IMR-90 (cell line): ENCODE measurements at regions not wholly inside any gene's neighbourhood (a gene's known extent, or its start where the extent isn't known, plus 50 kb on each side); places are given as distances from the start of the nearest gene placed in this dataset.

Experiments
- ATAC-seq: fragments of 200-7000 bp; cut with Tn5 transposase; 2 replicates; pipeline ENCODE4 v1.9.1; 2020; ENCODE audit warnings: low read depth, mild to moderate bottlenecking, moderate library complexity
- BruUV-seq: library from RNA; stranded (reverse); fragments of 400-500 nt; replicated peaks from 2 replicates; lab custom pipeline; 2021; lab: Mats Ljungman, UMichigan
- CTCF ChIA-PET: fragments of 300-600 bp; formaldehyde crosslinking; extraction: SDS; loops from one replicate; lab custom pipeline; 2021; ENCODE audit warnings: antibody characterized with exemption; lab: Yijun Ruan, JAX
- POLR2A ChIA-PET: fragments of 300-600 bp; sonication (Branson Sonifier 250); formaldehyde crosslinking; loops from one replicate; lab custom pipeline; 2022; ENCODE audit warnings: antibody characterized with exemption; ENCODE audit not compliant: unreplicated experiment; lab: Charles Lee
- DNase-seq: peaks from one replicate; pipeline ENCODE4 v3.0.0; 2013
- H2AFZ ChIP-seq: replicated peaks from 2 replicates; pipeline ENCODE3; 2013; ENCODE audit warnings: low read length, mild to moderate bottlenecking; ENCODE audit not compliant: poor library complexity
- H2AK5ac ChIP-seq: 2 replicates; pipeline ENCODE4 v1.6.1; 2013; ENCODE audit warnings: low read depth, low read length, inconsistent platforms
- H2AK9ac ChIP-seq: replicated peaks from 2 replicates; pipeline ENCODE3; 2013; ENCODE audit warnings: mild to moderate bottlenecking, low read depth, low read length, moderate library complexity; ENCODE audit not compliant: poor library complexity
- H2BK120ac ChIP-seq: 2 replicates; pipeline ENCODE4 v1.6.1; 2013; ENCODE audit warnings: low read depth, low read length, inconsistent platforms
- H2BK15ac ChIP-seq: 3 replicates; pipeline ENCODE4 v1.6.1; 2013; ENCODE audit warnings: low read depth, low read length, inconsistent platforms
- H2BK20ac ChIP-seq: 2 replicates; pipeline ENCODE4 v1.6.1; 2013; ENCODE audit warnings: low read depth, mild to moderate bottlenecking, inconsistent platforms, low read length, moderate library complexity
- H2BK5ac ChIP-seq: 2 replicates; pipeline ENCODE4 v1.6.1; 2013; ENCODE audit warnings: mild to moderate bottlenecking, low read depth, low read length, inconsistent platforms; ENCODE audit not compliant: poor library complexity, severe bottlenecking
- H3K14ac ChIP-seq: replicated peaks from 2 replicates; pipeline ENCODE4 v1.6.1; 2013; ENCODE audit warnings: low read depth, low read length, inconsistent platforms
- H3K18ac ChIP-seq: 2 replicates; pipeline ENCODE4 v1.6.1; 2013; ENCODE audit warnings: low read depth, low read length, control low read depth
- H3K23ac ChIP-seq: 2 replicates; pipeline ENCODE4 v1.6.1; 2013; ENCODE audit warnings: low read depth, low read length, inconsistent platforms
- H3K27ac ChIP-seq: 2 replicates; pipeline ENCODE4 v1.5.1; 2013; ENCODE audit warnings: mild to moderate bottlenecking, control low read depth, low read length; ENCODE audit not compliant: insufficient read depth
- H3K27me3 ChIP-seq: 2 replicates; pipeline ENCODE4 v1.6.1; 2013; ENCODE audit warnings: low read length; ENCODE audit not compliant: control insufficient read depth, insufficient read depth
- H3K36me3 ChIP-seq: 2 replicates; pipeline ENCODE4 v1.6.1; 2013; ENCODE audit warnings: low read length, mixed read lengths; ENCODE audit not compliant: control insufficient read depth, insufficient read depth
- H3K4ac ChIP-seq: 2 replicates; pipeline ENCODE4 v1.6.1; 2013; ENCODE audit warnings: low read depth, low read length, inconsistent platforms
- H3K4me1 ChIP-seq: 2 replicates; pipeline ENCODE4 v1.6.1; 2013; ENCODE audit warnings: low read length, mixed read lengths; ENCODE audit not compliant: control insufficient read depth, insufficient read depth
- H3K4me2 ChIP-seq: 2 replicates; pipeline ENCODE4 v1.6.1; 2013; ENCODE audit warnings: low read depth, mild to moderate bottlenecking, control low read depth, low read length, moderate library complexity
- H3K4me3 ChIP-seq: 2 replicates; pipeline ENCODE4 v1.5.1; 2013; ENCODE audit warnings: low read depth, mild to moderate bottlenecking, control low read depth, low read length, moderate library complexity; ENCODE audit not compliant: insufficient read depth
- H3K56ac ChIP-seq: 2 replicates; pipeline ENCODE4 v1.6.1; 2013; ENCODE audit warnings: low read length, inconsistent platforms; ENCODE audit not compliant: insufficient read depth; ENCODE audit errors: extremely low read depth
- H3K79me1 ChIP-seq, 2 experiments: 2 replicates each; pipeline ENCODE4 v1.6.1; 2013; ENCODE audit warnings: low read length in 2 of 2, inconsistent platforms in 1 of 2, low read depth in 1 of 2
- H3K9ac ChIP-seq: 2 replicates; pipeline ENCODE4 v1.6.1; 2013; ENCODE audit warnings: low read depth, low read length, control low read depth
- H3K9me1 ChIP-seq: 2 replicates; pipeline ENCODE4 v1.6.1; 2013; ENCODE audit warnings: low read length, inconsistent platforms; ENCODE audit not compliant: insufficient read depth
- H3K9me3 ChIP-seq: 2 replicates; pipeline ENCODE4 v1.6.1; 2013; ENCODE audit warnings: low read length; ENCODE audit not compliant: control insufficient read depth, insufficient read depth
- H4K20me1 ChIP-seq: 2 replicates; pipeline ENCODE4 v1.6.1; 2013; ENCODE audit warnings: low read length, inconsistent platforms; ENCODE audit not compliant: insufficient read depth
- H4K5ac ChIP-seq: 2 replicates; pipeline ENCODE4 v1.6.1; 2013; ENCODE audit warnings: mild to moderate bottlenecking, low read depth, low read length, control low read depth
- H4K8ac ChIP-seq, 2 experiments: 2 replicates each; pipeline ENCODE4 v1.6.1; 2013; ENCODE audit warnings: low read depth in 2 of 2, low read length in 2 of 2, control low read depth in 1 of 2, inconsistent platforms in 1 of 2
- H4K91ac ChIP-seq: 2 replicates; pipeline ENCODE4 v1.6.1; 2013; ENCODE audit warnings: low read depth, low read length, inconsistent platforms; ENCODE audit not compliant: insufficient read depth
- BHLHE40 ChIP-seq: fragments of 150-350 bp; IDR thresholded peaks from 2 replicates; pipeline ENCODE4 v1.6.1; 2016; ENCODE audit warnings: mild to moderate bottlenecking, low read depth, low read length
- CEBPB ChIP-seq: IDR thresholded peaks from 2 replicates; pipeline ENCODE4 v1.6.1; 2012; ENCODE audit warnings: low read depth, low read length, improper control_type of control experiment
- FOS ChIP-seq: fragments of 150-350 bp; IDR thresholded peaks from 2 replicates; pipeline ENCODE4 v1.6.1; 2016; ENCODE audit warnings: low read depth, low read length
- MAFK ChIP-seq: IDR thresholded peaks from 2 replicates; pipeline ENCODE4 v1.6.1; 2012; ENCODE audit warnings: low read depth, low read length, improper control_type of control experiment
- MXI1 ChIP-seq: IDR thresholded peaks from 2 replicates; pipeline ENCODE4 v1.6.1; 2012; ENCODE audit warnings: low read depth, mild to moderate bottlenecking, low read length, moderate library complexity, borderline replicate concordance
- POLR2A ChIP-seq: IDR thresholded peaks from 2 replicates; pipeline ENCODE4 v1.6.1; 2012; ENCODE audit warnings: mild to moderate bottlenecking, low read depth, low read length
- RCOR1 ChIP-seq: IDR thresholded peaks from 2 replicates; pipeline ENCODE4 v1.6.1; 2012; ENCODE audit warnings: mild to moderate bottlenecking, low read length, improper control_type of control experiment; ENCODE audit not compliant: insufficient replicate concordance
- dilution Hi-C: fragments of 300-500 bp; cut with HindIII; formaldehyde crosslinking; loops from one replicate; pipeline ENCODE4 v1.14.3; 2018; ENCODE audit warnings: low sequenced_read_pairs; ENCODE audit not compliant: unreplicated experiment
- in situ Hi-C: fragments of 300-500 bp; cut with MboI; formaldehyde crosslinking; loops from 3 replicates; pipeline ENCODE4 v1.14.3; 2019; ENCODE audit warnings: low sequenced_read_pairs, inconsistent platforms, mixed read lengths
- intact Hi-C: fragments of 100-400 bp; cut with micrococcal nuclease; formaldehyde crosslinking; loops from 2 replicates; pipeline ENCODE4 v1.10.0; 2022
- TF ChIP-seq, protein P1 (sequence below): fragments of 150-350 bp; IDR thresholded peaks from 2 replicates; pipeline ENCODE4 v1.6.1; 2017; ENCODE audit warnings: mild to moderate bottlenecking, antibody characterized with exemption, low read length, low read depth

DNA sequence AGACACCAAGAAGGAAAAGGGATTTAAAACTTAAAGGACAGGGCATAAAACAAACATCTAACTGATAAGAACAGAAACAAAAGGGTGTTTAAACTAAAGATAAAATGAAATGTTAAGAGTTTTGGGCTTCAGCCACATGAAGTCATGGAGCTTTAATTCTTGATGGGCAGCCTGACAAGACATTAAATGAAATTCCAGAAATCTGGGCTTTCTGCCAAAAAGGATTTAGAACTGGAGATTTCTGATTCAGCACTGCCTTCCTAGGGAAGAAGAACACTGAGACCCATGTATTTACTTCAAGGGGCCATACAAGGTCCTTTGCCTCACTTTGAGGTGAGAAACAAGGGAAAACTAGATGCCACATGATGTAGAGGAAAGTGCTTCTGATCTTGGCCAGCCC is 355.9 kb upstream of the RAG2 start:
- Histone ChIP-seq H2BK15ac (no peak overlapping the region), H3K4me2 (no peak overlapping the region), H3K27me3 (no peaks in the 10 kb centered on the region), H3K23ac (no peak overlapping the region), H3K4me3 (no peak overlapping the region), H2BK20ac (no peak overlapping the region), H3K79me1 (no peaks in the 10 kb centered on the region), H3K4ac (no peak overlapping the region), H2BK120ac (no peak overlapping the region), H4K5ac (no peak overlapping the region), H4K8ac (no peak overlapping the region), H3K36me3 (no peaks in the 10 kb centered on the region), H3K56ac (no peak overlapping the region), H3K9ac (no peak overlapping the region), H4K20me1 (no peaks in the 10 kb centered on the region), H4K91ac (no peak overlapping the region), H3K27ac (no peak overlapping the region), H3K14ac (no peak overlapping the region), H2AFZ (no peak overlapping the region), H3K4me1 (no peaks in the 10 kb centered on the region), H2AK9ac (no peak overlapping the region), H3K9me3 (peaks cover 2% of the 10 kb centered on the region), H2BK5ac (no peak overlapping the region), H3K18ac (no peak overlapping the region), H3K9me1 (no peaks in the 10 kb centered on the region), H2AK5ac (no peak overlapping the region)
- no TSS peak for BruUV-seq
- ChIA-PET POLR2A (no interaction called here), CTCF (no interaction called here)
- TF ChIP-seq MXI1 (no peak), RCOR1 (no peak), MAFK (no peak), POLR2A (no peak), FOS (no peak), CEBPB (no peak), BHLHE40 (no peak)
- TF ChIP-seq, protein P1, sequence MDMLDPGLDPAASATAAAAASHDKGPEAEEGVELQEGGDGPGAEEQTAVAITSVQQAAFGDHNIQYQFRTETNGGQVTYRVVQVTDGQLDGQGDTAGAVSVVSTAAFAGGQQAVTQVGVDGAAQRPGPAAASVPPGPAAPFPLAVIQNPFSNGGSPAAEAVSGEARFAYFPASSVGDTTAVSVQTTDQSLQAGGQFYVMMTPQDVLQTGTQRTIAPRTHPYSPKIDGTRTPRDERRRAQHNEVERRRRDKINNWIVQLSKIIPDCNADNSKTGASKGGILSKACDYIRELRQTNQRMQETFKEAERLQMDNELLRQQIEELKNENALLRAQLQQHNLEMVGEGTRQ, result no peak
- dilution Hi-C loops, result no loop called here
- ATAC-seq (no peak), DNase-seq (no peak)
- in situ Hi-C loops, result no loop called here
- intact Hi-C loops, result no loop called here
